NB4 (cell line): ENCODE measurements at regions not wholly inside any gene's neighbourhood (a gene's known extent, or its start where the extent isn't known, plus 50 kb on each side); places are given as distances from the start of the nearest gene placed in this dataset.
"Not testable (repeated sequence)": the region's sequence is repeated elsewhere in the genome, so short reads cannot be mapped to it uniquely, and the experiment has no call there.

ENCODE experiments used
- DNase-seq: peaks from one replicate; pipeline ENCODE4 v3.0.0; 2010; ENCODE audit warnings: low read depth
- H3K4me3 ChIP-seq: one replicate; pipeline ENCODE4 v1.5.1; 2011; ENCODE audit warnings: mild to moderate bottlenecking, low read depth, low read length, moderate library complexity
- MYC ChIP-seq: IDR thresholded peaks from 2 replicates; pipeline ENCODE4 v1.6.1; 2011; ENCODE audit warnings: low read depth, low read length
- POLR2A ChIP-seq: IDR thresholded peaks from 2 replicates; pipeline ENCODE4 v1.6.1; 2011; ENCODE audit warnings: mild to moderate bottlenecking; ENCODE audit not compliant: insufficient read length; ENCODE audit errors: extremely low read depth
- TF ChIP-seq, protein P1 (sequence below): IDR thresholded peaks from 2 replicates; pipeline ENCODE4 v1.6.1; 2011; ENCODE audit warnings: low read depth, low read length
- TF ChIP-seq, protein P2 (sequence below): IDR thresholded peaks from one replicate; pipeline ENCODE4 v1.5.1; 2012; ENCODE audit warnings: low read depth, low read length

DNA sequence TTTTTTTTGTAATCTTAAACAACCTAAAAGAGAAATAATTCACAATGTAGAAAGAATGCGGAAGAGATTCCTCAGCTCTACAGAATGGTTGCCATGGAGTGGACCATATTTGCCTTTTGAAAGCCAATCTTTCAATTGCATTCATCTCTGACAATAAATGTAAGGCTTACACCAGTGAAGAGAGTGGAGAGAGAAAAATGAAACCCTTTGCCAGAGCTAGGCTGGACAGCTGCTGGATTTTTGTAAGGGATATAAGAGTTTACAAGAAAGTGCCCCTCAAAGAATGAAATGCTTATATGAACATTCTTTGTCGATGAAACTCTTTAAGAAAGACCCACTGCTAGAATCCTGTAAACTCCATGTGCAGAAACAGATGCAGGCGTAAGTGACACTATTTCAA, 66.0 kb upstream of the FAT1 start:
- no peak overlapping the region for H3K4me3 ChIP-seq
- TF ChIP-seq, protein P1, sequence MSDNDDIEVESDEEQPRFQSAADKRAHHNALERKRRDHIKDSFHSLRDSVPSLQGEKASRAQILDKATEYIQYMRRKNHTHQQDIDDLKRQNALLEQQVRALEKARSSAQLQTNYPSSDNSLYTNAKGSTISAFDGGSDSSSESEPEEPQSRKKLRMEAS, result no peak
- TF ChIP-seq MYC, result no peak
- TF ChIP-seq, protein P2, sequence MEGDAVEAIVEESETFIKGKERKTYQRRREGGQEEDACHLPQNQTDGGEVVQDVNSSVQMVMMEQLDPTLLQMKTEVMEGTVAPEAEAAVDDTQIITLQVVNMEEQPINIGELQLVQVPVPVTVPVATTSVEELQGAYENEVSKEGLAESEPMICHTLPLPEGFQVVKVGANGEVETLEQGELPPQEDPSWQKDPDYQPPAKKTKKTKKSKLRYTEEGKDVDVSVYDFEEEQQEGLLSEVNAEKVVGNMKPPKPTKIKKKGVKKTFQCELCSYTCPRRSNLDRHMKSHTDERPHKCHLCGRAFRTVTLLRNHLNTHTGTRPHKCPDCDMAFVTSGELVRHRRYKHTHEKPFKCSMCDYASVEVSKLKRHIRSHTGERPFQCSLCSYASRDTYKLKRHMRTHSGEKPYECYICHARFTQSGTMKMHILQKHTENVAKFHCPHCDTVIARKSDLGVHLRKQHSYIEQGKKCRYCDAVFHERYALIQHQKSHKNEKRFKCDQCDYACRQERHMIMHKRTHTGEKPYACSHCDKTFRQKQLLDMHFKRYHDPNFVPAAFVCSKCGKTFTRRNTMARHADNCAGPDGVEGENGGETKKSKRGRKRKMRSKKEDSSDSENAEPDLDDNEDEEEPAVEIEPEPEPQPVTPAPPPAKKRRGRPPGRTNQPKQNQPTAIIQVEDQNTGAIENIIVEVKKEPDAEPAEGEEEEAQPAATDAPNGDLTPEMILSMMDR, result no peak
- no peak for TF ChIP-seq POLR2A
- DNase-seq, result no peak

DNA sequence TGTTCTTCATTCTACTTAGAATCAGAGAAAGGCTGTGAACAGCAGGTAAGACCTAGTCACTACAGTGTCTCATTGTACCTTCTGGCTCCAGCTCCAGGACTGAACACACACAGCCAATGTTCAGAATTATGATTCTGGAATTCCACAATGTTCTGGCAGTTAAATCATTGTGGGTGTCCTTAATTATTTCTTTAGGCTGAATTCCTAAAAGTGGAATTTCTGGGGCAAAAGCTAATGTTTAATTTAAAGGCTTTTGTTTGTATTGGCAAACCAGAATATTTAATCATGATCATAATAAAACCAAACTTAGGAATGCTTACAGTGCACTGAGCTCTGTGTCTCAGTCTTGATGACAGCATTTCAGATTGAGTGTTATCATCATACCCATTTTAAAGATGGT, 67.0 kb upstream of the FAT1 start:
- DNase-seq, result no peak
- TF ChIP-seq, protein P2, result no peak
- TF ChIP-seq MYC (no peak), POLR2A (no peak)
- TF ChIP-seq, protein P1, result no peak
- H3K4me3 ChIP-seq, result no peak overlapping the region

DNA sequence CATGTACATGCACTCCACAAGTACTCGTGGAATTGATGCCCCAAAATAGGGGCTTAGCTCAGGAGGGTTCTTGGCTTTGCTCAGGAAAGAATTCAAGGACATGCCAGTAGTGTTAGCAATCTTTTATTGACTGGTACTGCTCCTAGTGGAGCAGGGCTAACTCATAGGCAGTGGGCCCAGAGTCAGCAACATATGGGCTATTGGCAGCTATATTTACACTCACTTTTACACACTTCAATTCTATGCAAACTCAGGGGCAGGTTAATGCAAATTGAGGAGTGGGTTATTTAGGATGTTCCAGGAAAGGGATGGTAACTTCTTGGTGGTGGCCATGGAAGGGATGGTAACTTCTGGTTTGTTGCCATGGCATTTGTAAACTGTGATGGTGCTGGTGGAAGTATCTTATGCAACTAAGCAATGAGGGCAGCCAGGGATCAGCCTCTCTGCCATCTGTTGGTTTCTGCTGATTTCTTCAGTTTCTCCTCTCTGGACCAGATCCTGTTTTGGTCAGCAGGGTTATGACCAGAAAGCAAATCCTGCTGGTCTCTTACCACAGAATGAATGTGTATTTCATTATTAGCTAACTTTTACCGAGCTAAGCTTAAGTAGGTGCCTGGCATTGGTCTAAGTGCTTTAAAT, 69.2 kb upstream of the FAT1 start:
- H3K4me3 ChIP-seq, result no peak overlapping the region
- TF ChIP-seq, protein P1, result no peak
- TF ChIP-seq, protein P2, result no peak
- TF ChIP-seq POLR2A (no peak), MYC (no peak)
- DNase-seq, result no peak

GRCh38 chr4:186798951-186799659, 75.4 kb upstream of the FAT1 start:
- no peak for DNase-seq
- no peak overlapping the region for H3K4me3 ChIP-seq
- TF ChIP-seq, protein P1, result no peak
- TF ChIP-seq MYC, result no peak
- TF ChIP-seq POLR2A, result no peak
- TF ChIP-seq, protein P2, result no peak

GRCh38 chr4:186805020-186805820, 81.6 kb upstream of the FAT1 start:
- TF ChIP-seq MYC (no peak), POLR2A (no peak)
- TF ChIP-seq, protein P1, result no peak
- TF ChIP-seq, protein P2, result no peak
- H3K4me3 ChIP-seq, result no peak overlapping the region
- DNase-seq, result no peak

GRCh38 chr4:186805917-186806316, 82.3 kb upstream of the FAT1 start:
- not testable (repeated sequence) for DNase-seq, H3K4me3 ChIP-seq
